COLO668 (cell line): ENCODE measurements at regions not wholly inside any gene's neighbourhood (a gene's known extent, or its start where the extent isn't known, plus 50 kb on each side); places are given as distances from the start of the nearest gene placed in this dataset.

Experiments
- DNase-seq: peaks from one replicate; lab custom pipeline; 2025; ENCODE audit not compliant: unreplicated experiment; lab: John Stamatoyannopoulos, UW

DNA sequence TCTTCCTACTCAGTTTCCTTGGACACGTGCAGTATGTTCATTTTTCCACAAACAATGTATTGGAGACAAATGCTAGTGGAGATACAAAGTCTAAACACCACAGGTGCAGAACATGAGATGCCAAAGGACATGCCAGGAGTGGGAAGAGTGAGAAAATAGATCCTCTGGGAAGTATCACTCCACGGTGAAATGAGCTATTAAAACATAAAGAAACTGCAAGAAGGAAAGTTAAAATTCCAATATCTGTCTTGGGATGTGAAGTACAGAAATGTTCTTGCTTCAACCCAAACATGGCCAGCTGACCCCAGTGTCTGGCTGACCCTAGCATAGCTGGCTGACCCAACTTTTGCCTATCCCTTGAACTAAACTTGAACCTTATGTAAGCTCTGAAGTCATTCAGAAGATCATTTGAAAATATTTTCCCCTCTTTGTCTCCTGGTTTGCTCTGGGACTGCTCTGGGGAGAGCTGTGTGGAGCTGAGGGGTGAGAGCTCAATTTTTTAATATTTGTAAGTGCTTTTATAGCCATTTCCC is 59.5 kb downstream of the FZD1 start:
- DNase-seq: no peak

DNA sequence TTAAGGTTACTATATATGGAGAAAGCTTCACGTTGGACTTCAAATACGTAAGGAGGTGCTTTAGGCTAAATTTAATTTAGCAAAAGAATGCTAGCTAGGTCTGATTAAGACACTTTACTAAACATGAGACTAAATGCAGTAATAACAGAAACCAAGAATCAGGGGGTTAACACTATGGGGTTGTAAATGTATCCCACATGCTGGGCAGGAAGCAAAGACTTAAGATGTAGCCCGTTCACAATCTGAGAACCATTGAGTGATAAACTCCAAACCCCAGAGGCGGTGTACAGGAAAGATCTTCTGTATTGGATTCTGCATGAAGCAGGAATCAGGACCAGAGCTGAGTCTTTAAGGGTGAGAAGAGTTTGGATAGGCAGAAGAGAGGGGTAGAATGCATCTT is 60.4 kb downstream of the FZD1 start:
- DNase-seq: no peak

DNA sequence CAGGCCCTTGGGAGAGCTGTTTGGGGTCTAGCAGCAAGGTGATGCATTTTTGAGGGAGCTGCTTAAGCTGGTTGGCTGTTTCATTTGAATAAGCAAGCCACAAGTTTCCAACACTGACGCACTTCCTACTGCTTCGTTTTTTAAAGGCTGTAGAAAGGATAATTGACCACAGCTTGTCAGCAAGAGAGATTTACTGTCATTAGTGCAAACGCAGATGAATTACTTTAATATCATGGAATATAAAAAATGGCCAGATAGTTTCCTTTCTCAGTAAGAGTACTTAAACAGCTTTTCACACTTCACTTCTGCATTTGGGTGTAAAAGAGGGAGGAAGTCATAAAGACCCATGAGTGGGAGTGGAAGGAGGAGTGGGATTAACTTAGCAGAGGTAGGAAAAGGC is 61.5 kb downstream of the FZD1 start:
- DNase-seq: no peak

GRCh38 chr7:91326516-91327199 is 62.4 kb downstream of the FZD1 start:
- no peak for DNase-seq

DNA sequence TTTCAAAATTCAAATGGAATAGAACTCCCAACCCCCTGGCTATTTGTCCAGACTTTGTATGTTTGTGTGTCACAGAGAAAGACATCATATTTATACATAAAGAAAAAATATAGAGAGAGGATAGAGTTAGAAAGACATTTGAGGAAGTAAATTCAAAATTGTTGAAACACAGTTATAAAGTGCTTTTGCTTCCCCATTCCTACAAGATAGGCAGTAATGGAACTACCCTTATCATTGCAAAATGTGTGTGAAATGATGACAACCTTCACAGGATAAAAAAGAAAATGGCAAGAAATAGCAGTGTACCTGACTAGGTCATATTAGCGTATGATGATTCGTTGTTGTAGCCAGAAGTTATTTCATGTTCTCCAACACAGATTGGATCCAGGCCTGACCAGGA is 63.1 kb downstream of the FZD1 start:
- no peak for DNase-seq

DNA sequence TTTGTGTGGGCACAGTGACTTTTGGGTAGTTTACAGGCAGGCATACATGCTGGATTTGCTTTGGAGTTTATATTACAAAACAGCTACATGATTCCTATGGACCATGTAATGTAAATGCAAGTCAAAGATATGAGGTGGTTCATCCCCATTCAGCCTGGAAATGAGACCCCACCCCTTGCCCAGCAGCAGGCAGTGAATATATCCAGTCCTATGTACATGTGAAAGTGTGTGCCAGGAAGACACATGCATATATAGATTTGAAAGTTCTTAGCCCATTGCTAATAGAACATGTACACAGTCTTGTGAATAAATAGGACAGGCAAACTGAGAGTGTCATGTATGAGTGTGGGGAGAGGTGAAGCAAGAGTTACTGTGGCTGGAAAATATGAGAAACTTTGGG is 65.3 kb downstream of the FZD1 start:
- DNase-seq: no peak

DNA sequence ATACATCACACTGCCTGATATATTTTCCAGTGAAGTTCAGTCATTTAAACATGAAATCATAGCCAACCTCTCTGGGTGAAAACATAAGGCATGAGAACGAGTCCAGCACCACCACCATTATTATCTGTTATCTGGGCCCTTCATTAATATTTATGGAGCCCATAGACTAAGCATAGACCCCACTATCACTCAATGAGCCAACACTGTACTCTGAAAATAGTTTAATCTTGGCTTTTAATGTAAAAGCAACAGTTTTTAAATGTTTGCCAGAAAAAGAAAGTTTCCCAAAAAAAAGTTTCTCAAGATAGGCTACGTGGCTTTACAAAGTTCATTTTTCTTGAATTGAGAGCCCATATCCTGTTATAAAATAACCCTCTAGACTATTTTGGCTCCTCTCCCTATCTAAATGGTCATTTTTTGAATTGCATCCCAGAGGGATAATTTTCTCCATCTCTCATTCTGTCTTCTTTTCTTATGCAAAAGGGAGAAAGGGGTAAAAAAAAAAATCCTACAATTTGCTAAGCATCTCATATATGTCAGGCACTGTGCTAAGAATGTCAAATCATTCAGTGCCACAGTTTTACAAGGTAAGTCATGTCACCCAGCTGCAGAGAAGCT is 66.1 kb downstream of the FZD1 start:
- no peak for DNase-seq

DNA sequence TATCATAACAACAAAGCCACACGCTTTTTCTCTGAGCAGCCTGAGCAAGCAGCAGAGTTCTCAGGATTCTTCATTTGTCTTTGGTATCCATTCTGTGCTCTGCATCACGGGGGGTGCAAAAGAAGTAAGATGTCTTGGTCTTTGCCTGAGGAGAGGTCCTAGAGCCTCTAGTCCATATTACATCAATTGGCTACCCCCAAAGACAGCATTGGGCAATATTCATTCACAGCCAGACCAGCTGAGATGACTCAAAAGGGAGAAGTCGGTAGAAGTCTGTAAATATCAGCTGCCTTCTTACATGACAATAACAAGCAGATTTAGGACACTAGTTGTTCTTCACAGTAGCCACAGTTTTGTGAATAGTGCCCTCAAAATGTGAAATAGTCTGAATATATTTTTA is 66.6 kb downstream of the FZD1 start:
- no peak for DNase-seq

GRCh38 chr7:91336106-91336505 is 71.9 kb downstream of the FZD1 start:
- DNase-seq: no peak

DNA sequence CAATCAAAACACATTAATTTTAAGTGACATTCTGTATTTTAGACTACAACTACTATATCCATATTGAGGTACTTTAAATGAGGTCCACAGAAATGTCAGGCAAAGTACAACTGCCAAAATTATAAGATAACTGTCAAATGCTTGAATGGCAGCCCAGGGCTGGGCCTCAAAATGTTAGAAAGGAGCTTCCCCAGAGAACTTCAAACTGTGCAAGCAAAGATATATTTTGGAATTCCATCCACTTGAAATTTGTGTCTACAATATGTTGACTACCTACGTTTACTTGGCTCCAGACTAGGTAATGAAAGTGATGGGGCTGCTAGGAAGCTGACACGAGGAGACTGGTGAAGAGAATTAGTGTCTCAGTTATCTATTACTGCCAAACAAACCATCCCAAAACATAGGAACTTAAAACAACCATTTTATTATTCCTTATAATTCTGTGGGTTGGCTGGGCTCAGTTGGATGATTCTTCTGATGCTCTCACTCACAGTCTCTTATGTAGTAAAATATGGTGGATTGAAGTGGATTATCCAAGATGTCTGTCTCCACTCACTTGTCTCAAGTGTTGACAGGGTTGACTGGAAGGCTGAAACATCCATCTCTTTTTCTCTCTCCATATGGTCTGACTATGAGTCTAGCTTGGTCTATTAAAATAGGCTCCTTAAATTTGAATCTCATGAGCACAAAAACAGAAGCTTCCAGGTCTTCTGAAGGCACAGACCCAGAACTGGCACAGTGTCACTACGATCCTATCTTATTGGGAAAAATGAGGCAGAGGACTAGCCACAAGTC is 74.2 kb downstream of the FZD1 start:
- DNase-seq: no peak

- DNase-seq: peak; percentile 57
These were observed 78.1 kb downstream of the FZD1 start for GRCh38 chr7:91342346-91342745.

GRCh38 chr7:91343420-91343960 is 79.3 kb downstream of the FZD1 start:
- no peak for DNase-seq

DNA sequence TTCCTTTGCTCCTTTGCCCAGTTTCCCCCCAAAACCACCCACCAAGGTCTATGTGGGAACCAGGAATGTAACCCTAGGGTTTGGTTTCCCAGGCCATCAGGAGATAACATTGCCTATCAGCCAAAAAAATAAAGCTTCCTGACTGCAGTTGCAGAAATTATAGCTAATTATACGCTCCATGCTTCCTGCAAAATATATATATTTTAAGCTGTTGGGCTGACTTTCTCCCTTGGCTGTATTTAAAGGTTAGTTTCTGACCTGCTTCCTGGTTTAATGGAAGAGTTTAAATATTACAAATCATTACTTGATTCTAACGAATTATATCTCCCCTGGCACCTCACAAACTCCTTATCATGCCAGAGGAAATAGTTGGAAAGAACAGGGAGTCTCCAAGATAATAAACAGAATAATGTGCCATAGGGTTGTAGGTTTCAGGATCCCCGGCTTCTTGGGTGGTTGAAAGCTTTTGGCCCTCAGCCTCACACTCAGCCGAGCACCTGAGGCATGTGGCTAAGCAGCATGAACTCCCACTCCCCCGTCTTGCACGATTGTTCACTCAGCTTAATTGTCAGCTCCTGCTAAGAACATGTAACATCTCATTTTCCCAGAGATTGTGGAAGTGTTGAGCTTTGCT is 79.9 kb downstream of the FZD1 start:
- DNase-seq: no peak

DNA sequence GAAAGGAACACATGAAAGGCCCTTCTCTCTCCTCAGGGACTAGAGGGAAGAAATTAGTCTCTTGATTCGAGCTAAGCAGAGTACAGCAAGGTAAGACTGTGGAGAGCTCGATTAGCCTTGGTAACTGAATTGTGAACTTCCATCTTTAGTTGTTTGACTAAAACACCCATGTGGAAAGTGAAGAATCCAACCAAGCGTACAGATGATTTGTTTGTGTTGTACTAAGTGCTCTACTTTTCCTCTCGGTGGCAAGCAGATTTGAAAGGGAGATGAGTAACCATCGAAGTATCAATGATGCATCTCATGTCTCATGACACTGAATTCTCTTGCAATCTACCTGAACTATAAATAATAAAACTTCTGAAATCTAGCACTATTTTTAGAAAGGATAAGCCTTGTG is 80.7 kb downstream of the FZD1 start:
- peak; percentile 7 for DNase-seq

DNA sequence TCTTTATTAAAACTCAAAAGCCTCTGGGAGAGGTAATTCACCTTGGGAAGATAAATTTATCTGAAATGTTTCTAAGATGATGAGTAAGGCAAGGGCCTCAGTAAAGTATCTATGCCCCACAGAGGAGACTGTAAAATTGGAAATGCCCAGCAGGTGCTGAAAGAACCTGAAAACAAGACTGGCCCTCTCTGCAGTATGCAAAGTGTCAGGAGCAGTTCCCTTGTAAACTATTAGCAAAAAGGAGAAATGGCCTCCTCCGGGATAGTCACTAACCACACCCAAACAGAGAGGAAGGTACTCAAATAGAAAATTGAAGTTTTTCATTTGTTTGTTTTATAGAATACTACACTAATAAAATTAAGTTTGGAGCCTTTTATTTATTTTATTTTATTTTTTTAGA is 81.2 kb downstream of the FZD1 start:
- DNase-seq: no peak

DNA sequence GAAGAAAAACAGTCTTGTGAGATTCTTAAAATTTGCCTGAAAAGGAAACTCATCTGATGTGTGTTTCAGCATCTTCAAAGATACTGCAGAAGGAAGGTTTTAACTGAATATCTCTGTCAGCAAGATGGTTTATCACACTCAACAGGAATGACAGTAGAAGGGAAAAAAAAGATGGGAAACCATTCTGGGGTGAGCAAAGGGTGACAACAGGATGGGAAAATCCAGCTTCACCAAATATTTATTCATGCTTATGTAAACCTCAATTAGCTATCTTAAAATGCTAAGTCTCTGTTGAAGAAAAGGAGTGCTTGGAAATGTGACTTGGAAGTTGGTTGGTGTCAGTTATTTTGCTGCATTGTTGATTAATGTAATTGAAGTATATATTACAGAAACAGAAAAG is 82.2 kb downstream of the FZD1 start:
- no peak for DNase-seq

- no peak for DNase-seq
These were observed 83.1 kb downstream of the FZD1 start for GRCh38 chr7:91347290-91347689.

DNA sequence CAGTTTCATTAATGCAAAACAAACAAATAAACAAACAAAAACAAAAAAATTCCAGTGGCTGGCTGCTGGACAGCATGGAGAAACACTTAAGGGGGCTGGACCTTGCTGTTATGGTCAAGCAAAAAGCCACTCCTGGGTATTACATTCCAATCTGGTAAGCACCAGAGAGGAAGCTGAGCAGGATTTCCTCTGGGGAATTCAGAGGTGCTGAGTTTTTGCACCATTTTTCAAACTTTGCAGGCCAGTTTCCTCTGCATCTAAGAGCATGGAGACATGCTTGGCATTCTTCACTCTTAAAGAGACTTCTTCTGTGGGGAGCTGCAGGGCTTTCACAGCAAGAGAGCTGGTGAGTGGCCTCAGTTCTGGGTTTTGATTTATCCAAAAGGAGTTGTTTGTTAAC is 84.5 kb downstream of the FZD1 start:
- no peak for DNase-seq

DNA sequence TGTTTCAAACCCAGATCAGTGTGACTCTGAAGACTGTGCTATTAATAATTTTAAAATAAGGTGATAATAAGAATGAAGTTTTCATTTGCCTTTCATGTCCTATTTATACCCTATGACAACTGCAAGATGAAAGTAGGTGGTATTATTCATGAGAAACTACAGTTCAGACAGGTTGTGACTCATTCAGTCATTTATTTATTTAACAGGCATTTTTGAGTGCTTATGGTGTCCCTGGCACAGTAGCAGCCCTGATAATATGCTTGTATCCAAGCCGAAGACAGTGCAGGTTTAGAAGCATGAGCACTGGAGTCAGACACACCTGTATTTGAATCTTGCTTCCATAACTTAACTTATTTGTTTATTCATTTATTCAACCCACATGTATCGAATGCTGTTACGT is 87.1 kb downstream of the FZD1 start:
- DNase-seq: no peak

- no peak for DNase-seq
These were observed 87.9 kb downstream of the FZD1 start for GRCh38 chr7:91352091-91352490.

DNA sequence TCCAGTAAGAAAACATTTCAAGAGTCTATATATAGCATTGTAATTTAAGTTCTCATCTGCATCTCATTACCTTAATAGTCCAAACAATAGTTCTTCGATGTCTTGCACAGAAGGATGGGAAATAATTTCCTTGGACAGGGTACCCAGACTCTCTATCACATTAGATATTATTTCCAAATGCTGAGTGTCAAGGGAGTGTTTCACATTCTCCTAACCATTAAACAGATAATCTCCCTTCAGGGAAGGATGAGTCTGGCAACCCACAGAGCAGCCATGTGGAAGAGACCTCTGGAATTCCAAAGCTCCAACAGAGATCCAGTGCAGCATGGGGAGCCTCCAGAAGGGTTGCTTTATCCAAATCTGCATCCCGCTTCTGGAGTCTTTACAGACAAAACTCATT is 89.6 kb downstream of the FZD1 start:
- DNase-seq: no peak
